DND-41 (cell line): ENCODE measurements at regions not wholly inside any gene's neighbourhood (a gene's known extent, or its start where the extent isn't known, plus 50 kb on each side); places are given as distances from the start of the nearest gene placed in this dataset.
"Not testable (repeated sequence)": the region's sequence is repeated elsewhere in the genome, so short reads cannot be mapped to it uniquely, and the experiment has no call there.

Experiments used
- EZH2 ChIP-seq: IDR thresholded peaks from 3 replicates; pipeline ENCODE4 v1.6.1; 2012; ENCODE audit warnings: borderline replicate concordance, low read depth, mild to moderate bottlenecking, moderate library complexity, low read length, inconsistent platforms; ENCODE audit not compliant: severe bottlenecking
- TF ChIP-seq, protein P1 (sequence below): IDR thresholded peaks from 2 replicates; pipeline ENCODE4 v1.5.1; 2012; ENCODE audit warnings: borderline replicate concordance, low read length, moderate library complexity, mild to moderate bottlenecking; ENCODE audit not compliant: poor library complexity, severe bottlenecking; ENCODE audit errors: extremely low read depth

DNA sequence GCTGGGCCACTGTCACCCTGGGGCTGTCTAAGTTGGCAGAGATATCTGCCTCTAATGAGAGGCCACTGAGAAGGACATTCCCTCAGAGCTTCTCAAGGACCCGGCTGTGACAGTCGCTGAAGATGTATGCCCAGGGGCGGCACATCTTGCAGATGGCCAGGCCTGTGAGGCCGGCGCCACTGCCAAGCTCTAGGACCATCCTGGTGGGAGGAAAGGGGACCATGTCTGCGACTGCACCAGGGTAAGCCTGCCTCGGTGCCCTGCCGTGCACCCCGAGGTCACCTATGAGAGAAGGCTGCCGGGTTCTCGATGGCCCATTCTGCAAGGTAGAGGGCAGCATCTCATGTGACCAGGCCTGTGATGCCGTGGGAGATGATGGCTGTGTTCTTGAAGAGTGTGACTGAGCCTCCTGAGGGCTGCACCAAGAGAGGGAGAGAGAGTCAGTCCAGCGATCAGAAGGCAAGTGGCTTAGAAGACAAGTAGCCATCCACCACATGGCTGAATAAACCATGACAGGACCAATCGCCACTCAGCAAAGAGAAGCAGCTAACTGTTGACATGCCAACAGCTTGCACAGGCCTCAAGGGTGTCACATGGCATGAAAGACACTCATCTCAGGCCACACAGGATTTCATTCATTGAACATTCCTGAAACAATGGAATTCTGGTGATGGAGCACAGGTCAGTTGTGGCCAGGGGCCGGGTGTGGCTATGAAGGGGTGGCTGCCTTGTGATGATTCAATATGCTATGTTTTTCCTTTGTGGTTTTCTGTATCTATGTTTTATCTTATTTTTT lies 123.5 kb upstream of the ALDH3B2 start:
- TF ChIP-seq, protein P1, sequence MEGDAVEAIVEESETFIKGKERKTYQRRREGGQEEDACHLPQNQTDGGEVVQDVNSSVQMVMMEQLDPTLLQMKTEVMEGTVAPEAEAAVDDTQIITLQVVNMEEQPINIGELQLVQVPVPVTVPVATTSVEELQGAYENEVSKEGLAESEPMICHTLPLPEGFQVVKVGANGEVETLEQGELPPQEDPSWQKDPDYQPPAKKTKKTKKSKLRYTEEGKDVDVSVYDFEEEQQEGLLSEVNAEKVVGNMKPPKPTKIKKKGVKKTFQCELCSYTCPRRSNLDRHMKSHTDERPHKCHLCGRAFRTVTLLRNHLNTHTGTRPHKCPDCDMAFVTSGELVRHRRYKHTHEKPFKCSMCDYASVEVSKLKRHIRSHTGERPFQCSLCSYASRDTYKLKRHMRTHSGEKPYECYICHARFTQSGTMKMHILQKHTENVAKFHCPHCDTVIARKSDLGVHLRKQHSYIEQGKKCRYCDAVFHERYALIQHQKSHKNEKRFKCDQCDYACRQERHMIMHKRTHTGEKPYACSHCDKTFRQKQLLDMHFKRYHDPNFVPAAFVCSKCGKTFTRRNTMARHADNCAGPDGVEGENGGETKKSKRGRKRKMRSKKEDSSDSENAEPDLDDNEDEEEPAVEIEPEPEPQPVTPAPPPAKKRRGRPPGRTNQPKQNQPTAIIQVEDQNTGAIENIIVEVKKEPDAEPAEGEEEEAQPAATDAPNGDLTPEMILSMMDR: not testable (repeated sequence)
- not testable (repeated sequence) for TF ChIP-seq EZH2
